ENCODE measurements at regions not wholly inside any gene's neighbourhood (a gene's known extent, or its start where the extent isn't known, plus 50 kb on each side); places are given as distances from the start of the nearest gene placed in this dataset.

- intact Hi-C loops (cut with micrococcal nuclease), result no loop called here
These were observed 88.7 kb upstream of the ZNF438 start for GRCh38 chr10:31120392-31120791.

GRCh38 chr10:31120961-31121685 lies 89.5 kb upstream of the ZNF438 start:
- no peak for TF ChIP-seq CTCF (conservative IDR thresholded peaks at IDR 0.05; ENCODE audit: low read depth, low read length)
- no peak for TF ChIP-seq EZH2phosphoT487 (IDR thresholded peaks at IDR 0.05; ENCODE audit: borderline replicate concordance, low read length)
- TF ChIP-seq EZH2 (IDR thresholded peaks at IDR 0.05; ENCODE audit: low read length, unreplicated experiment), result no peak
- Histone ChIP-seq H3K4me3 (ENCODE audit: low read length) (no peak overlapping the region), H3K9ac (ENCODE audit: low read length) (no peak overlapping the region), H3K4me1 (ENCODE audit: insufficient read depth, low read length) (no peaks in the 10 kb centered on the region), H4K20me1 (ENCODE audit: low read length) (no peaks in the 10 kb centered on the region), H3K27ac (ENCODE audit: low read length) (no peak overlapping the region), H3K4me2 (ENCODE audit: low read length) (no peak overlapping the region), H3K36me3 (ENCODE audit: low read depth, low read length) (no peaks in the 10 kb centered on the region), H3K9me2 (replicated peaks; ENCODE audit: low read length) (no peaks in the 10 kb centered on the region), H3K27me3 (ENCODE audit: low read length) (no peaks in the 10 kb centered on the region), H2AFZ (ENCODE audit: low read length) (no peak overlapping the region), H3K79me2 (ENCODE audit: low read length) (no peaks in the 10 kb centered on the region), H3F3A (ENCODE audit: low read length, unreplicated experiment) (no peaks in the 10 kb centered on the region), H3K9me3 (ENCODE audit: low read length) (no peaks in the 10 kb centered on the region)
- ATAC-seq (no peak), DNase-seq (no peak)
- CTCF ChIA-PET, result no interaction called here
- no TSS peak for BruUV-seq (replicated peaks)
- intact Hi-C loops (cut with micrococcal nuclease), result no loop called here
- POLR2A ChIA-PET (ENCODE audit: unreplicated experiment), result no interaction called here

More at GRCh38 chr10:31120392-31120791, 88.7 kb upstream of the ZNF438 start:
- H3K9ac ChIP-seq (ENCODE audit: low read length), result no peak overlapping the region
- H3K4me2 ChIP-seq (ENCODE audit: low read length), result no peak overlapping the region
- CTCF ChIA-PET, result no interaction called here
- H4K20me1 ChIP-seq (ENCODE audit: low read length), result no peaks in the 10 kb centered on the region
- no peak for ATAC-seq
- H3F3A ChIP-seq (ENCODE audit: low read length, unreplicated experiment), result no peaks in the 10 kb centered on the region
- H3K9me2 ChIP-seq (replicated peaks; ENCODE audit: low read length), result no peaks in the 10 kb centered on the region
- no peak for DNase-seq
- no peaks in the 10 kb centered on the region for H3K9me3 ChIP-seq (ENCODE audit: low read length)
- no peak overlapping the region for H3K27ac ChIP-seq (ENCODE audit: low read length)
- H3K4me1 ChIP-seq (ENCODE audit: insufficient read depth, low read length), result no peaks in the 10 kb centered on the region
- H3K79me2 ChIP-seq (ENCODE audit: low read length), result no peaks in the 10 kb centered on the region
- POLR2A ChIA-PET (ENCODE audit: unreplicated experiment), result no interaction called here
- H3K27me3 ChIP-seq (ENCODE audit: low read length), result no peaks in the 10 kb centered on the region
- H3K4me3 ChIP-seq (ENCODE audit: low read length), result no peak overlapping the region
- TF ChIP-seq CTCF (conservative IDR thresholded peaks at IDR 0.05; ENCODE audit: low read depth, low read length), result no peak
- TF ChIP-seq EZH2 (IDR thresholded peaks at IDR 0.05; ENCODE audit: low read length, unreplicated experiment), result no peak
- TF ChIP-seq EZH2phosphoT487 (IDR thresholded peaks at IDR 0.05; ENCODE audit: borderline replicate concordance, low read length), result no peak
- BruUV-seq (replicated peaks), result no TSS peak
- no peaks in the 10 kb centered on the region for H3K36me3 ChIP-seq (ENCODE audit: low read depth, low read length)
- no peak overlapping the region for H2AFZ ChIP-seq (ENCODE audit: low read length)

GRCh38 chr10:31121757-31122577 lies 90.3 kb upstream of the ZNF438 start:
- no peaks in the 10 kb centered on the region for H3K79me2 ChIP-seq (ENCODE audit: low read length)
- ChIA-PET POLR2A (ENCODE audit: unreplicated experiment) (no interaction called here), CTCF (no interaction called here)
- H3K4me2 ChIP-seq (ENCODE audit: low read length), result no peak overlapping the region
- no peaks in the 10 kb centered on the region for H3K9me3 ChIP-seq (ENCODE audit: low read length)
- H3F3A ChIP-seq (ENCODE audit: low read length, unreplicated experiment), result no peaks in the 10 kb centered on the region
- ATAC-seq (no peak), DNase-seq (no peak)
- no peaks in the 10 kb centered on the region for H4K20me1 ChIP-seq (ENCODE audit: low read length)
- no peaks in the 10 kb centered on the region for H3K9me2 ChIP-seq (replicated peaks; ENCODE audit: low read length)
- no peaks in the 10 kb centered on the region for H3K36me3 ChIP-seq (ENCODE audit: low read depth, low read length)
- no peak overlapping the region for H3K9ac ChIP-seq (ENCODE audit: low read length)
- no TSS peak for BruUV-seq (replicated peaks)
- H3K27ac ChIP-seq (ENCODE audit: low read length), result no peak overlapping the region
- H3K27me3 ChIP-seq (ENCODE audit: low read length), result no peaks in the 10 kb centered on the region
- no peak overlapping the region for H2AFZ ChIP-seq (ENCODE audit: low read length)
- intact Hi-C loops (cut with micrococcal nuclease), result no loop called here
- TF ChIP-seq CTCF (conservative IDR thresholded peaks at IDR 0.05; ENCODE audit: low read depth, low read length), result no peak
- TF ChIP-seq EZH2 (IDR thresholded peaks at IDR 0.05; ENCODE audit: low read length, unreplicated experiment), result no peak
- no peak for TF ChIP-seq EZH2phosphoT487 (IDR thresholded peaks at IDR 0.05; ENCODE audit: borderline replicate concordance, low read length)
- no peak overlapping the region for H3K4me3 ChIP-seq (ENCODE audit: low read length)
- no peaks in the 10 kb centered on the region for H3K4me1 ChIP-seq (ENCODE audit: insufficient read depth, low read length)

All from PC-3 (cell line).